ENCODE measurements at regions not wholly inside any gene's neighbourhood (a gene's known extent, or its start where the extent isn't known, plus 50 kb on each side); places are given as distances from the start of the nearest gene placed in this dataset.
A peak's percentile ranks its signal among the peaks of the same experiment; 100 is the strongest.

- no peak overlapping the region for H3K27ac ChIP-seq (ENCODE audit: extremely low read depth, low read depth, low read length)
- no peak overlapping the region for H3K4me3 ChIP-seq (ENCODE audit: low read depth, low read length)
- POLR2A ChIA-PET = no interaction called here
- CTCF ChIA-PET = no interaction called here
- H3K4me1 ChIP-seq (ENCODE audit: control insufficient read depth, insufficient read depth, low read length) = no peaks in the 10 kb centered on the region
- H3K36me3 ChIP-seq (ENCODE audit: control insufficient read depth in 2 of 2, insufficient read depth in 1 of 2, low read length in 2 of 2) = no peaks in the 10 kb centered on the region
- TF ChIP-seq SCRT2 (tag by site-specific recombination; IDR thresholded peaks at IDR 0.05) (no peak), ZNF121 (tag by site-specific recombination; IDR thresholded peaks at IDR 0.05) (no peak), ELK4 (IDR thresholded peaks at IDR 0.05; ENCODE audit: borderline replicate concordance, low read depth, low read length) (no peak), ZNF133 (tag by site-specific recombination; IDR thresholded peaks at IDR 0.05) (no peak), ZNF37A (tag by site-specific recombination; IDR thresholded peaks at IDR 0.05) (no peak), TSHZ1 (tag by site-specific recombination; IDR thresholded peaks at IDR 0.05; ENCODE audit: borderline replicate concordance) (no peak), ZNF221 (tag by site-specific recombination; IDR thresholded peaks at IDR 0.05; ENCODE audit: borderline replicate concordance) (no peak), ZNF521 (tag by site-specific recombination; IDR thresholded peaks at IDR 0.05) (no peak), ZFP41 (tag by site-specific recombination; IDR thresholded peaks at IDR 0.05; ENCODE audit: borderline replicate concordance) (no peak), SP7 (tag by site-specific recombination; IDR thresholded peaks at IDR 0.05) (no peak), ZNF621 (tag by site-specific recombination; IDR thresholded peaks at IDR 0.05) (no peak), ZNF654 (tag by site-specific recombination; IDR thresholded peaks at IDR 0.05; ENCODE audit: low read depth) (no peak)
- TF ChIP-seq, protein P1, sequence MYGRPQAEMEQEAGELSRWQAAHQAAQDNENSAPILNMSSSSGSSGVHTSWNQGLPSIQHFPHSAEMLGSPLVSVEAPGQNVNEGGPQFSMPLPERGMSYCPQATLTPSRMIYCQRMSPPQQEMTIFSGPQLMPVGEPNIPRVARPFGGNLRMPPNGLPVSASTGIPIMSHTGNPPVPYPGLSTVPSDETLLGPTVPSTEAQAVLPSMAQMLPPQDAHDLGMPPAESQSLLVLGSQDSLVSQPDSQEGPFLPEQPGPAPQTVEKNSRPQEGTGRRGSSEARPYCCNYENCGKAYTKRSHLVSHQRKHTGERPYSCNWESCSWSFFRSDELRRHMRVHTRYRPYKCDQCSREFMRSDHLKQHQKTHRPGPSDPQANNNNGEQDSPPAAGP (tag by site-specific recombination; IDR thresholded peaks at IDR 0.05) = no peak
- TF ChIP-seq, protein P2, sequence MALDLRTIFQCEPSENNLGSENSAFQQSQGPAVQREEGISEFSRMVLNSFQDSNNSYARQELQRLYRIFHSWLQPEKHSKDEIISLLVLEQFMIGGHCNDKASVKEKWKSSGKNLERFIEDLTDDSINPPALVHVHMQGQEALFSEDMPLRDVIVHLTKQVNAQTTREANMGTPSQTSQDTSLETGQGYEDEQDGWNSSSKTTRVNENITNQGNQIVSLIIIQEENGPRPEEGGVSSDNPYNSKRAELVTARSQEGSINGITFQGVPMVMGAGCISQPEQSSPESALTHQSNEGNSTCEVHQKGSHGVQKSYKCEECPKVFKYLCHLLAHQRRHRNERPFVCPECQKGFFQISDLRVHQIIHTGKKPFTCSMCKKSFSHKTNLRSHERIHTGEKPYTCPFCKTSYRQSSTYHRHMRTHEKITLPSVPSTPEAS (tag by site-specific recombination; IDR thresholded peaks at IDR 0.05) = no peak
- TF ChIP-seq, protein P3, sequence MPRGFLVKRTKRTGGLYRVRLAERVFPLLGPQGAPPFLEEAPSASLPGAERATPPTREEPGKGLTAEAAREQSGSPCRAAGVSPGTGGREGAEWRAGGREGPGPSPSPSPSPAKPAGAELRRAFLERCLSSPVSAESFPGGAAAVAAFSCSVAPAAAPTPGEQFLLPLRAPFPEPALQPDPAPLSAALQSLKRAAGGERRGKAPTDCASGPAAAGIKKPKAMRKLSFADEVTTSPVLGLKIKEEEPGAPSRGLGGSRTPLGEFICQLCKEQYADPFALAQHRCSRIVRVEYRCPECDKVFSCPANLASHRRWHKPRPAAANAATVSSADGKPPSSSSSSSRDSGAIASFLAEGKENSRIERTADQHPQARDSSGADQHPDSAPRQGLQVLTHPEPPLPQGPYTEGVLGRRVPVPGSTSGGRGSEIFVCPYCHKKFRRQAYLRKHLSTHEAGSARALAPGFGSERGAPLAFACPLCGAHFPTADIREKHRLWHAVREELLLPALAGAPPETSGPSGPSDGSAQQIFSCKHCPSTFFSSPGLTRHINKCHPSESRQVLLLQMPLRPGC (tag by site-specific recombination; IDR thresholded peaks at IDR 0.05) = no peak
- no peaks in the 10 kb centered on the region for H3K9me3 ChIP-seq (ENCODE audit: control insufficient read depth, insufficient read depth, low read depth, low read length)
These were observed 167.9 kb downstream of the MTHFS start for GRCh38 chr15:79728867-79729266.

- Histone ChIP-seq H3K36me3 (ENCODE audit: control insufficient read depth in 2 of 2, insufficient read depth in 1 of 2, low read length in 2 of 2) (no peaks in the 10 kb centered on the region), H3K27ac (ENCODE audit: extremely low read depth, low read depth, low read length) (no peak overlapping the region), H3K4me1 (ENCODE audit: control insufficient read depth, insufficient read depth, low read length) (no peaks in the 10 kb centered on the region), H3K9me3 (ENCODE audit: control insufficient read depth, insufficient read depth, low read depth, low read length) (no peaks in the 10 kb centered on the region), H3K4me3 (ENCODE audit: low read depth, low read length) (no peak overlapping the region)
- CTCF ChIA-PET = interaction anchor here (0.6 kb wide), 1 partner anchor 117 kb away, joined by 4 read pairs; no protein-coding TSS in a partner anchor
- POLR2A ChIA-PET = no interaction called here
- TF ChIP-seq ZNF558 (tag by site-specific recombination; IDR thresholded peaks at IDR 0.05) (peak; percentile 78), ZNF37A (tag by site-specific recombination; IDR thresholded peaks at IDR 0.05) (no peak)
These were observed 160.3 kb downstream of the MTHFS start for GRCh38 chr15:79736435-79737000.
